NB4 (cell line): ENCODE measurements at regions not wholly inside any gene's neighbourhood (a gene's known extent, or its start where the extent isn't known, plus 50 kb on each side); places are given as distances from the start of the nearest gene placed in this dataset.

Experiments used
- DNase-seq: peaks from one replicate; pipeline ENCODE4 v3.0.0; 2010; ENCODE audit warnings: low read depth
- H3K4me3 ChIP-seq: one replicate; pipeline ENCODE4 v1.5.1; 2011; ENCODE audit warnings: mild to moderate bottlenecking, low read depth, low read length, moderate library complexity
- MYC ChIP-seq: IDR thresholded peaks from 2 replicates; pipeline ENCODE4 v1.6.1; 2011; ENCODE audit warnings: low read depth, low read length
- POLR2A ChIP-seq: IDR thresholded peaks from 2 replicates; pipeline ENCODE4 v1.6.1; 2011; ENCODE audit warnings: mild to moderate bottlenecking; ENCODE audit not compliant: insufficient read length; ENCODE audit errors: extremely low read depth
- TF ChIP-seq, protein P1 (sequence below): IDR thresholded peaks from one replicate; pipeline ENCODE4 v1.5.1; 2012; ENCODE audit warnings: low read depth, low read length
- TF ChIP-seq, protein P2 (sequence below): IDR thresholded peaks from 2 replicates; pipeline ENCODE4 v1.6.1; 2011; ENCODE audit warnings: low read depth, low read length

DNA sequence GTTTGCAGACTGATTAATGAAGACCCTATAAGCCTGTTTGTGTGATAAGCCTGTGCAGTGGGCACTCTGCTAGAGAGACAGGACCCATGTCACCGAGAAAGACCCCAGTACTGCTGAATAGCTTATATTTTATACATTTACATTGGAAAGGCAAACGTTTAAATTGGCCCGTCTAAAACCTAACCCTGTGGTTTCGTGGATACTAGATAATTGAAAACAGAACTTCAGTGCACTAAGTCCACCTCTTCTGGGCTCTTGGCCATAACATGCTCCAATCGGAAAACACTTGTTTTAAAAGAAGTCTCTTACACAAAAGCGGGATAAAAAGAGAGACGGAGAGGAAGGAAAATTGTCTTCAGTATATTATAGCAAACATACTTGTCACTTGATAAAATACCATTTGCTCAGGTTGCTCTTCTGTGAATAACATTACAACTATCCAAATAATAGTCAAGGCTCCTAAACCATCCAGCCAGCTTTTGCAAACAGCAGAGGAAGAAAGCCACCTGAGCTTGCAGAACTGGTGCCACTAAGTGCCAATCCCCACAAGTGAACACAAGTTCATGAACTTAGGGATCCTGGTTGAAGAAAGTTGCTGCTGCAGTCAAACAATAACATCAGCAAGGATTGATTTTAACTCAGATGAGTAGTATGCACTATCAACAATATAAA is 218.4 kb upstream of the FN1 start:
- DNase-seq: no peak
- TF ChIP-seq, protein P1, sequence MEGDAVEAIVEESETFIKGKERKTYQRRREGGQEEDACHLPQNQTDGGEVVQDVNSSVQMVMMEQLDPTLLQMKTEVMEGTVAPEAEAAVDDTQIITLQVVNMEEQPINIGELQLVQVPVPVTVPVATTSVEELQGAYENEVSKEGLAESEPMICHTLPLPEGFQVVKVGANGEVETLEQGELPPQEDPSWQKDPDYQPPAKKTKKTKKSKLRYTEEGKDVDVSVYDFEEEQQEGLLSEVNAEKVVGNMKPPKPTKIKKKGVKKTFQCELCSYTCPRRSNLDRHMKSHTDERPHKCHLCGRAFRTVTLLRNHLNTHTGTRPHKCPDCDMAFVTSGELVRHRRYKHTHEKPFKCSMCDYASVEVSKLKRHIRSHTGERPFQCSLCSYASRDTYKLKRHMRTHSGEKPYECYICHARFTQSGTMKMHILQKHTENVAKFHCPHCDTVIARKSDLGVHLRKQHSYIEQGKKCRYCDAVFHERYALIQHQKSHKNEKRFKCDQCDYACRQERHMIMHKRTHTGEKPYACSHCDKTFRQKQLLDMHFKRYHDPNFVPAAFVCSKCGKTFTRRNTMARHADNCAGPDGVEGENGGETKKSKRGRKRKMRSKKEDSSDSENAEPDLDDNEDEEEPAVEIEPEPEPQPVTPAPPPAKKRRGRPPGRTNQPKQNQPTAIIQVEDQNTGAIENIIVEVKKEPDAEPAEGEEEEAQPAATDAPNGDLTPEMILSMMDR: no peak
- TF ChIP-seq, protein P2, sequence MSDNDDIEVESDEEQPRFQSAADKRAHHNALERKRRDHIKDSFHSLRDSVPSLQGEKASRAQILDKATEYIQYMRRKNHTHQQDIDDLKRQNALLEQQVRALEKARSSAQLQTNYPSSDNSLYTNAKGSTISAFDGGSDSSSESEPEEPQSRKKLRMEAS: no peak
- TF ChIP-seq POLR2A: no peak
- TF ChIP-seq MYC: no peak
- no peak overlapping the region for H3K4me3 ChIP-seq

DNA sequence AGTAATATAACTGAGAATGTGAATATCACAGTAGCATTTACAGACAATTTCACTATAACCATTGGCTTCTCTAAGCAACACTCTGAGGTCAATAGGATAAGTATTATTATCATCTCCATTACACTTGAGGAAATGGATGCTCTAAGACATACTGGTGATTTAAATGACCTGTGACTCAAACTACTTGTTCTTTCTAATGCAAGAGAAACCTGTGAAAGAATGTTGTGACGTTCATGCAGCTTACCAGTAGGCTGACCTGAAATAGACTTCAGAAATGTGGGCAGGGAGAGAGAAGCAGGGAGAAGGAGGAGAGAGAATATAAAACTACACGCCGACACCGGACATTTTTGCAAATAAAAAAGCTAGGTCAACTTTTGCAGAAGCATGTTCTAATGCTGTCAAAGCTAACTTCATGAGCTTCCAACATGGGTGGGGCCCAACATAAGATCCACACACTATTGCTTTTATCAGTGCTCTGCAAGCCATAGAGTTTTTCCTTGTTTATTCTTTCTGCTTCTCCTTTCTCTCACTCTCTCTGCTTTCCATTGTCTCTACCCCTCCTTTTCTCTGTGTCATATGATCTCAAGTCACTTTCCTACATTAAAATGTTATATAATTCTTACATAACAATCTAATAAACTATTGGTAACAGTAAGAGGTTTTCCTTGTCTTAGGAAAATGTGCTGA is 217.6 kb upstream of the FN1 start:
- TF ChIP-seq, protein P2: no peak
- TF ChIP-seq POLR2A (no peak), MYC (no peak)
- TF ChIP-seq, protein P1: no peak
- no peak overlapping the region for H3K4me3 ChIP-seq
- DNase-seq: no peak

DNA sequence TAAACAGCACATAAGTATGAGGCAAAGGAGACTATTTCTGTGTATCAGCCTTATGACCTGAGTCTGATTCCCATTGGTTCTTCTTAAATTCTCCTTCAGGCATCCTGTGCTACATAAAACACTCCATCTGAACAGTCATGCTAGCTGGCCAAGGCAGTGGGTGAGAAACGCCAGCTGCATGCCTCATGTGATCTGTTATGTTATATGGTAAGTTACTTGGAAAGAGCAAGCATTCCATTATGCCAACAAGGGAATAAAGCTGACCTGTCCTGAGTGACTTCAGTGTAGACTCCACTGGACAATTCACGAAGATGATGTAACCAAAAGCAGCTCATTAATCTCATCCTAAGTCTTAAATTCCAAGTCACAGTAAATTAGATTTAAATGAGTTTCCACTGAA is 216.5 kb upstream of the FN1 start:
- H3K4me3 ChIP-seq: no peak overlapping the region
- TF ChIP-seq, protein P2: no peak
- TF ChIP-seq POLR2A: no peak
- no peak for TF ChIP-seq MYC
- TF ChIP-seq, protein P1: no peak
- DNase-seq: no peak

DNA sequence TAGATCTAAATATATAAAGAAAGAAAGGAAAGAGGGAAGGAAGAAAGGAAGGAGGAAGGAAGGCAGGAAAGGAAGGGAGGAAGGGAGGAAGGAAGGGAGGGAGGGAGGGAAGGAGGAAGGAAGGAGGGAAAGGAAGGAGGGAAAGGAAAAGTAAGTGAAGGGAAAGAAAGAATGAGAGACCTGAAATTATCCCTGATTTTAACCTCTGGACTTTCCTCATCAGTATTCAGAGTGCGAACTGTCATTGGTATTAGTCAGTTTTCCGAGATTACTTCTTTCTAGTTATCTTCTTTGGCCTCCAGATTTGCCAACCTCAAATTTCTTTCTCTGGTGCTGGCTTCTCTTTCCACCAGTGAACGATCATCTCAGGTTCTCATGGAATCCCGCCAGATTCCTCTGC is 215.5 kb upstream of the FN1 start:
- TF ChIP-seq POLR2A (no peak), MYC (no peak)
- TF ChIP-seq, protein P1: no peak
- TF ChIP-seq, protein P2: no peak
- DNase-seq: no peak
- H3K4me3 ChIP-seq: no peak overlapping the region

DNA sequence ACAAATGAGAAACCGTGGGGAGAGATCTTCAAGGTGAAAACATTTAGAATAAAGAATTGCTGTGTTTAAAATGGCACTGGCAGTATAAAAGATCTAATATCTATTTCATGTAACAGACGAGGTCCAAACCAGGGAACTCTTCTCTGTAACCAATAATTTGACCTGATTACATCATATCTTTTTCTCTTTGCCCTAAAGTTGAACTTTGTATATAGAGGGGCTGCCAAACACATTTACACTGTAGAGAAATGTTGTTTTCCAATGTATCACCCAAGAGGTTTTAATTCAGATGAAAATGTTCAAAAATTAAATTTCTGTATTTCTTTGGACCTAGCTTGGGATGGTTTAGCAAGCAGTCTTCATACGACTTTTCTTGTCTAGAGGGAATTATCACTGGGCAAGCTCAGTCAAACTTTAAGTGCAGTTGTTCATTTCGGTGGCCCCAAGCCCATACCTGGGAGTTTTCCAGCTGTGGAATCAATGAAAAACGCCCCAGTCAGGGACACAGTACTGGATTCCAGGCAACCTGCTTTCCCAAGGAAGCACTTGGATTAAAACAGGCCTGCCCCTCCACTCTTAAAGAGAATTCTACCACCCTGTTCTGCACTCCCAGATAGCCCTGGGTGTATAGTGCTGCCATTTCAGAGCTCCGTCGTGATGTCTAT is 208.5 kb upstream of the FN1 start:
- no peak overlapping the region for H3K4me3 ChIP-seq
- DNase-seq: no peak
- TF ChIP-seq, protein P1: no peak
- TF ChIP-seq POLR2A: no peak
- TF ChIP-seq, protein P2: no peak
- no peak for TF ChIP-seq MYC
